NCI-H2196 treated with DMSO at 0.1 percent for 48 hours (cell line): ENCODE measurements at regions not wholly inside any gene's neighbourhood (a gene's known extent, or its start where the extent isn't known, plus 50 kb on each side); places are given as distances from the start of the nearest gene placed in this dataset.
A peak's percentile ranks its signal among the peaks of the same experiment; 100 is the strongest.
"Not testable (repeated sequence)": the region's sequence is repeated elsewhere in the genome, so short reads cannot be mapped to it uniquely, and the experiment has no call there.

Experiments used
- DNase-seq: peaks from one replicate; lab custom pipeline; 2025; ENCODE audit not compliant: unreplicated experiment; lab: John Stamatoyannopoulos, UW

GRCh38 chr6:6966569-6966968, 141.2 kb upstream of the RREB1 start:
- DNase-seq, result no peak

DNA sequence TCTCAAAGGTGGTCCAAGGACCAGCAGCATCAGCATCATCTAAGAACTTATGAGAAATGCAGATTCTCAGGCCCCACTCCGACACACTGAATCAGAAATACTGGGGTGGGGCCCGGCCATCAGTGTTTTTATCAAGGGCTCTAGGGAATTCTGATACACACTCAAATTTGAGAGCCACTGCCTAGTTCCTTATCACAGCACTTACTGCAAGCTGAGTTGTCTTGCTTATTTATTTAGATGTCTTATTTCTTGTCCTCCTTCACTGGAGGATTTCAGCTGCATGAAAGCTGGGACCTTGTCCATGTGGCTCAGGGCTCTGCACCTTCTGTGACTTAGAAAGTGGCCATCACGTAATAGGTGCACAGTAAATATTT, 139.4 kb upstream of the RREB1 start:
- no peak for DNase-seq

DNA sequence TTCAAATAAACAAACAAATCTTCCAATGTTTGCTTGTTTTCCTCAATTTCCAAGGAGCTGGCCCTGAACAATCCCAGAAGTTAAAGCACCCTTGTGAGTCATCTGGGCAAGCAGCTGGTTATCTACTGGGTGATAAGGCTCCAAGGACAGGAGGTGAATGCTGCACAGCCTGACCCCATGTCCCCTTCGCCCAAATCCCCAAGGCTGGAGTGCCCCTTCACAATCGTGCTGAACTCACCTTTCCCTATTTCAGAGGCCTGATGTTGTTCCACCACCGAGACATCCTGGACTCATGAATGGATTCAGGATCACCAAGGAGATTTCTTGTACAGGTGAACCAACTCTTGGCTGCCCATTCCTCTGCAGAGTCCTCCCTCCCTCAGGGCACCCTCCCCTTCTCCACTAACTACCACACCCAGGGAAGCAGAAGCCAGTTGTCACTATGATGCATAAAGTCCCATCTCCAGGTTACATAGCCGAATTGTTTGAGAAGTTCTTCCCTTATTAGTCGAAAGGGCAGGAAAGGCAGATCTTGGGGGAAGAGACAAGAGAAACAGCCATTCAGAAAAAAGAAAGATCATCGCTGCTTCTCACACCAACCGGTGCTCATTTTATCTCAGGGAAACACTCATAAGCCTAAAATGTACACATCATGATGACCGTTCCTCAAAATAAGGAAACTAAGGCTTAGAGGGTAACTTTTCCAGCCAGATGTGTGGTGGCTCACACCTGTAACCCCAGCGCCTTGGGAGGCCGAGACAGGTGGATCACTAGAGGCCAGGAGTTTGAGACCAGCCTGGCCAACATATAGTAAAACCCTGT, 138.8 kb upstream of the RREB1 start:
- no peak for DNase-seq

DNA sequence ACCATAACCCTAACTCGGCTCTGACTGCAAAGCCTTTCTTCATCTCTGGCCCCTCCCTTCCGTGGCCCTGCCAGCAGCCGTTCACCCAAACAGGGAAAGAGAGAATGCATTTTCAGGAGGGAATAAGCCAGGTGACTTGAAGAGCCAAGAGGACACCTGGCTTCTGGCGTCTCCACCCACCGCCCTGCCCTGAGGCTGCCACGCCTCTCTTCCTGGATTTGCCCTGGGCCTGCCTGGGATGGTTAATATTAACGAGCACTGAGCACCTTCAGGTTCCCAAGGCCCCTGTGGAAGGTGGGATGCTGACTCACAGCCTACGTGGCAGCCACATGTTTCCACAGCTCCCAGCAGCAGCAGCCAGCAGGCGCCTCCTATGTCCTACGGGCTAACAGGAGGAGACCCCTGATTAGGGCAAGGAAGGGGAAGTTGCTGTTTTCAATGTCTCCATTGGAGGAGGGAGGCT, 138.0 kb upstream of the RREB1 start:
- DNase-seq, result peak; percentile 24

DNA sequence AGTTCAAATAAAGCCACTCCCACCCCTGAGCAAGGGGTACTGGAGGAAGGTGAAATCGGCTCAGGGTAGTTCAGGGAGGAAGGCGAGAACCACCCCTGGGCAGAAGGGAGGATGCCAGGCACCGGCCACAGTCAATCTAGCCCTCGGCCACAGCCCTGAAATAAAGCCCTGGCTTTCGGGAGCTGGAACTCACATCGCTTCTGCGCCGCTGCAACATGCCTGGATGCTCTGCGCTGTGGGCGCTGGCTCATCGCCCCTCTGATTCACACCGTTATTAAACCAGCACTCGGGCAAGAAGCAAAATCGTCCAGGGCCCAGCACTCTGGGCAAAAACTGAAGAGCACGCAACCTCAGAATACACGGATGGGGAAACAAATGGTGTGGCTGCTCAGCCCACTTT, 136.9 kb upstream of the RREB1 start:
- DNase-seq, result no peak

GRCh38 chr6:6971369-6971768, 136.4 kb upstream of the RREB1 start:
- no peak for DNase-seq

GRCh38 chr6:6972456-6972855, 135.3 kb upstream of the RREB1 start:
- no peak for DNase-seq

- DNase-seq, result no peak
Observed at GRCh38 chr6:6973721-6974120, 134.0 kb upstream of the RREB1 start.

- peak; percentile 51 for DNase-seq
Observed at GRCh38 chr6:6975459-6976111, 132.2 kb upstream of the RREB1 start.

DNA sequence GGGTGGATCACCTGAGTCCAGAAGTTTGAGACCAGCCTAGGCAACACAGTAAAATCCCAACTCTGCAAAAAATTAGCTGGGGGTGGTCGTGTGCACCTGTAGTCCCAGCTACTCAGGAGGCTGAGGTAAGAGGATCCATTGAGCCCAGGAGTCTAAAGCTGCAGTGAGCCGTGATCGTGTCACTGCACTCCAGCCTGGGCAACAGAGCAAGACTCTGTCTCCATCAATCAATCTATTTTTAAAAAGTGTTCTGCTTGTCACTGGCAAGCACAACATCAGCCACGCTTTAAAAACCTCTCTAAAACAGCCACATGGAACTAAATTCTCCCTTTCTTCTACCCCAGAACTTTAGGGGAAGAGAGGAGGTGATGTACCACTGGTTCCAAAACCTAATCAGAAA, 131.6 kb upstream of the RREB1 start:
- no peak for DNase-seq

DNA sequence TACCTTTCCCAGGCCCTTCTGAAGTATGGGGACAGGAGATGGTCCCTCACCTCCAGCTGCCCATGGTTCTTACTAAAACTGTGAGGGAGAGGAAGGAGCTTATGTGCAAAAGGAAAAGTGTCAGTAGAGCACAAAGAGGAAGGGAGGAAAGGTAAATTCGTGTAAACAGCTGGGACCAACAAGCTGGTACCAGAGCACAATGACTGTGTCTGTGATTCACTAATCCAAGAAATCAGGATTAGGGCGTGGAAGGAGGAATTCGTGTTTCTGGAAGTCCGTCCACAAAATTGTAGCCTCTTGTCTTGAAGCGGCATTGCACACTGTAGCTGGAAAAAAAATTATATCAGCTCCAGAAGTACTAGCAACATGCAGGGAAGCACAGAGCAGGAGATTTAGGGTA, 129.0 kb upstream of the RREB1 start:
- no peak for DNase-seq

DNA sequence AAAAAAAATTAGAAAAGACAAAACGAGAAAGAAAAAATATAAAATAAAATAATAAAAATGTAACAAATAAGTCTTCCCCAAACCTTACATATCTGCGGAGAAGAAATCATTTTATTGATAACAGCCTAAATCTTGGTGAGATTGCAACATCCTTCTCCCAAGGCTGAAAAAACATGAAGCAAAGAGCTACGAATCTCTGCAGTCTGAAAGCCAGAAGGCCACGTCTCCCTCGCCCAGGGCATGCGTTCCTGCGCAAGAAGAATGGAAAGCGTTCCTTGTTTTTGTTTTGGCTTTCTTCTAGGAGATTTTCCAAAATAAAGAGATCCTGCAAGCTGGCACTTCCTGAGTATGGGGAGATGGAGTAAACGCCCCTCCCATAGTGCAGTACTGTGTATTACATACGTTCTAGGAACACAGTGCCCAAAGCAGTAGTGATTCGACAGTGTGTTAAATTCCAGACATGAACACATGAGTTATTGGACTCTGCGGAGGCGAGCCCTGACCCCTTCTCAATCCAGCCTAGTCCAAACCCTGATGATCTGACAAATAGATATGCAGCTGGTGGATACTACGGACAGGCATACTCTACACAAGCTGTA, 126.7 kb upstream of the RREB1 start:
- DNase-seq, result no peak

- DNase-seq, result no peak
Observed at GRCh38 chr6:6981681-6982322, 126.0 kb upstream of the RREB1 start.

GRCh38 chr6:6982663-6983062, 125.1 kb upstream of the RREB1 start:
- no peak for DNase-seq

- no peak for DNase-seq
Observed at GRCh38 chr6:6984585-6985366, 123.0 kb upstream of the RREB1 start.

DNA sequence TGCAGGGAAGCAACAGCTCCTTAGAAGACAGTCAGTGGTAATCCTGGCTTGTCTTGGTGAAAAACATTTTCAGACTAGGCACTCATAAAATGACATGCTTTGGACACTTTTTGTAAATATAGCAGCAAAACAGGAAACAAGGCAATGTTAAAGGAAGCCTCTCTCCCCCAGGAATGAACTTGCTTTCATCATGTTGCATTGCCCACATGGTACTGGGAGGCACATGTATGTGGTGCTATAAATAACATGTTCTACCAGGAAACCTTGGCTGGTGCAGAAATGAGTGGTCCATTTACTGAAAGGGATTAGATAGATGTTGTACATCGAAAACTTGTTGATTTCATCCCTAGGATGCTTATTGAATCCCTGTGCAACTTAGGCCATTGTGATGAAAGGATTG, 121.4 kb upstream of the RREB1 start:
- DNase-seq, result no peak

- no peak for DNase-seq
Observed at GRCh38 chr6:6987749-6988148, 120.0 kb upstream of the RREB1 start.

GRCh38 chr6:6990059-6990458, 117.7 kb upstream of the RREB1 start:
- not testable (repeated sequence) for DNase-seq

- no peak for DNase-seq
Observed at GRCh38 chr6:6993503-6994237, 114.1 kb upstream of the RREB1 start.

- no peak for DNase-seq
Observed at GRCh38 chr6:6994796-6995195, 113.0 kb upstream of the RREB1 start.
